Erythroblast (primary cell): ENCODE measurements at regions not wholly inside any gene's neighbourhood (a gene's known extent, or its start where the extent isn't known, plus 50 kb on each side); places are given as distances from the start of the nearest gene placed in this dataset.

Source experiments
- GATA1 ChIP-seq: IDR thresholded peaks from 2 replicates; pipeline ENCODE4 v1.6.1; 2011; ENCODE audit warnings: low read depth, mild to moderate bottlenecking, control low read depth, low read length, moderate library complexity
- POLR2A ChIP-seq: IDR thresholded peaks from 2 replicates; pipeline ENCODE4 v1.6.1; 2011; ENCODE audit warnings: mild to moderate bottlenecking, low read length

DNA sequence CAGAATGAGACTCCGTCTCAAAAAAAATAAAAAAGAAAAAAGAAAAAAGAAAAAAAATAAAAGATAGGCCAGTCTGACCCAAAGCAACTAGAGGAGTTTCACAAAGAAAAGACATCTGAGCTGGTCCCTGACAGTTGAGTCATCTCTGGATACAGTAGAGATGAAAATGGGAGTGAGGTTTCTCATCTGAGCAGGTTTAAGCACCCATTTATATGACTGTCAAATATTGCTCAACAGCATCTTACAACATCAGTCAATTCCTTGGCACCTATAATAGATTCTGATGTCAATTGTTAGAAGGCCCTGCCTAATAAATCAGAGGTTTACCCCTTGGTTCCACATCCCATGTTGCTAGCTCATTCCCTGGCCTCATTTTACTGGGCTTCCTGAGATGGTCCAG, 490.5 kb downstream of the MAGEE1 start:
- TF ChIP-seq POLR2A (no peak), GATA1 (no peak)
